Umbilical cord (tissue), 1 donor: ENCODE measurements at regions not wholly inside any gene's neighbourhood (a gene's known extent, or its start where the extent isn't known, plus 50 kb on each side); places are given as distances from the start of the nearest gene placed in this dataset.
"Not testable (repeated sequence)": the region's sequence is repeated elsewhere in the genome, so short reads cannot be mapped to it uniquely, and the experiment has no call there.

ENCODE experiments used
- DNase-seq: peaks from one replicate; pipeline ENCODE4 v3.0.0-alpha.2; 2015; ENCODE audit warnings: low spot score

GRCh38 chr11:69219991-69220390 is 64.3 kb downstream of the SMIM38 start:
- no peak for DNase-seq

- no peak for DNase-seq
Observed at GRCh38 chr11:69220561-69221051, 64.9 kb downstream of the SMIM38 start.

GRCh38 chr11:69221086-69221485 is 65.4 kb downstream of the SMIM38 start:
- DNase-seq: no peak

GRCh38 chr11:69221636-69222035 is 65.9 kb downstream of the SMIM38 start:
- DNase-seq: not testable (repeated sequence)

- DNase-seq: no peak
Observed at GRCh38 chr11:69227271-69227670, 66.7 kb upstream of the MYEOV start.

GRCh38 chr11:69229511-69229910 is 64.4 kb upstream of the MYEOV start:
- no peak for DNase-seq

GRCh38 chr11:69230856-69231425 is 63.0 kb upstream of the MYEOV start:
- no peak for DNase-seq

- no peak for DNase-seq
Observed at GRCh38 chr11:69231466-69232018, 62.4 kb upstream of the MYEOV start.

GRCh38 chr11:69232821-69233743 is 60.9 kb upstream of the MYEOV start:
- no peak for DNase-seq

GRCh38 chr11:69233744-69234570 is 60.0 kb upstream of the MYEOV start:
- no peak for DNase-seq

- no peak for DNase-seq
Observed at GRCh38 chr11:69234740-69235710, 58.9 kb upstream of the MYEOV start.

GRCh38 chr11:69238573-69239351 is 55.2 kb upstream of the MYEOV start:
- no peak for DNase-seq

GRCh38 chr11:69239641-69240040 is 54.3 kb upstream of the MYEOV start:
- DNase-seq: no peak

- no peak for DNase-seq
Observed at GRCh38 chr11:69240332-69241074, 53.5 kb upstream of the MYEOV start.

- DNase-seq: no peak
Observed at GRCh38 chr11:69241075-69241740, 52.7 kb upstream of the MYEOV start.

GRCh38 chr11:69241844-69242243 is 52.1 kb upstream of the MYEOV start:
- no peak for DNase-seq

- DNase-seq: no peak
Observed at GRCh38 chr11:69242266-69242920, 51.6 kb upstream of the MYEOV start.
